ENCODE measurements at regions not wholly inside any gene's neighbourhood (a gene's known extent, or its start where the extent isn't known, plus 50 kb on each side); places are given as distances from the start of the nearest gene placed in this dataset.
A peak's percentile ranks its signal among the peaks of the same experiment; 100 is the strongest.

DNA sequence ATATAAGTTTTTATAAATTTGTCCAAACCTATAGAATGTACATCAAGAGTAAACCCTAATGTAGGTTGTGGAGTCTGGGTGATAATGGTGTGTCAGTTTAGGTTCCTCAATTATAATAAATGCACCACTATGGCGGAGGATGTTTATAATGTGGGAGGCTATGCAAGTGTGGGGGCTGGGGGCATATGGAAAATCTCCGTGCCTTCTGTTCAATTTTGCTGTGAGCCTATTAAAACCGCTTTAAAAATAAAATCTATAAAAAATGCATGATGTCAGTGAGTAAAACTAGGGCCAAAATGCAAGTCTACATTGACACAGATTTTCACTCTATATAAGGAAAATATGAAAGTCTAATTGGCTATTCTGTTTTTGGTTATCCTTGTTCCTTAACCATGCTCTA is 774.9 kb upstream of the ALCAM start:
- no peak overlapping the region for H3K27ac ChIP-seq
- TF ChIP-seq, protein P1, sequence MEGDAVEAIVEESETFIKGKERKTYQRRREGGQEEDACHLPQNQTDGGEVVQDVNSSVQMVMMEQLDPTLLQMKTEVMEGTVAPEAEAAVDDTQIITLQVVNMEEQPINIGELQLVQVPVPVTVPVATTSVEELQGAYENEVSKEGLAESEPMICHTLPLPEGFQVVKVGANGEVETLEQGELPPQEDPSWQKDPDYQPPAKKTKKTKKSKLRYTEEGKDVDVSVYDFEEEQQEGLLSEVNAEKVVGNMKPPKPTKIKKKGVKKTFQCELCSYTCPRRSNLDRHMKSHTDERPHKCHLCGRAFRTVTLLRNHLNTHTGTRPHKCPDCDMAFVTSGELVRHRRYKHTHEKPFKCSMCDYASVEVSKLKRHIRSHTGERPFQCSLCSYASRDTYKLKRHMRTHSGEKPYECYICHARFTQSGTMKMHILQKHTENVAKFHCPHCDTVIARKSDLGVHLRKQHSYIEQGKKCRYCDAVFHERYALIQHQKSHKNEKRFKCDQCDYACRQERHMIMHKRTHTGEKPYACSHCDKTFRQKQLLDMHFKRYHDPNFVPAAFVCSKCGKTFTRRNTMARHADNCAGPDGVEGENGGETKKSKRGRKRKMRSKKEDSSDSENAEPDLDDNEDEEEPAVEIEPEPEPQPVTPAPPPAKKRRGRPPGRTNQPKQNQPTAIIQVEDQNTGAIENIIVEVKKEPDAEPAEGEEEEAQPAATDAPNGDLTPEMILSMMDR (IDR thresholded peaks at IDR 0.05): no peak
- no peak for TF ChIP-seq ZFX (IDR thresholded peaks at IDR 0.05; ENCODE audit: borderline replicate concordance)

DNA sequence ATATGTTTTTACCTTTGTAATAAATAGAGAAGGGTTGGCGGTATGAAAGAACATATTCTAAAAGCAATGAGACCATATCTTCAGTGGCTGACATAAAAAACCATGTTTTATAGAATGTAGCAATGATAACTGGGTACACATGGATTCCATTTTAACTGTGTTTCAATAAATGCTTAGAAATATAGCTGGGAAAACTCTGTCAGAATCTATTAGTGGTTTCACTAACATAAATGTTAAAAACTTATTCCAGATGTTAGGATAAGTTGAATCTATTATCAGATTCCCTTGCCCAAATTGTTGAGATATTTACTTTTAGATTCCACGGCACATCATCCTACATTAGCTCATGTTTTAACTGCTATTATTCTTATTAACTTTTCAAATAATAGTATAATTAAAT is 772.2 kb upstream of the ALCAM start:
- TF ChIP-seq, protein P1 (IDR thresholded peaks at IDR 0.05): no peak
- no peak for TF ChIP-seq ZFX (IDR thresholded peaks at IDR 0.05; ENCODE audit: borderline replicate concordance)
- H3K27ac ChIP-seq: no peak overlapping the region

DNA sequence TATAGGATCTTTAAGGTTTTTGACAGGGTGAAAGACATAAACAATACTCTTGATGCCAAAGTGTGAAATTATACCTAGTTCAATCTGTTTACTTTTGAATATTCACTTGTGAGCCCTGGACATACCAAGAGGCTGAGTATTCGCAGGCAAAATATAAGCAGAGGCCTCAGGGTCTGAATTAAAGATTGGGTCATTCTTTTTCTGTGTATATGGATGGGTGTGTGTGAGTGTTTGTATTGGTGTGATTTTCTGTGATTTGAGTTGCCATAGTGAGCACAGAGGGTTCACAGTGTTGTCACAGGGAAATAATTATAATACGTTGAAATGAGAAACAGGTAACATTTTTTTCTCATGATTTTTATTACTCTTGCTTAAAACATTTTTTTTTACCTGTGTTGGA is 770.7 kb upstream of the ALCAM start:
- peak overlapping the region; percentile 5; the same call in 1 of the 2 replicates for H3K27ac ChIP-seq

DNA sequence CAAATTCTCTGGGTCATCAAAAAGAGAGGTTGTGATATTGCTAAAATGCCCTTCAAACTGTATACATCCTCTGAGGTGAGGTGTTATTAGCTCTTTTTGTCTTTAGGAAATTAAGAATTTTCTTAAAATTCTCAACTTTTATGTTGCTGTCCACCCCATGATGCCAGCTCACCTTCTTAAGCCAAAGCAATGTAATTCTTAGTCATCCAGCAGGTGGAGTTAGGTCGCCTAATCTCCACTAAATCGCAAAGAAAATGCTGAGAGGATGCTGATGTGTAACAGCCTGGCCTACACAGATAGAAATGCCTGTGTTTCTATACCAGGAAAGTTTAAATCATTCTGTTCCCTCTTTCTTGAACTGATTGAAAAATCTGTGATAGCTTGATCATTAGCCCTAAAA is 770.2 kb upstream of the ALCAM start:
- peak overlapping the region; percentile 5; the same call in 1 of the 2 replicates for H3K27ac ChIP-seq
- no peak for TF ChIP-seq ZFX (IDR thresholded peaks at IDR 0.05; ENCODE audit: borderline replicate concordance)
- TF ChIP-seq, protein P1 (IDR thresholded peaks at IDR 0.05): peak; percentile 77

More for the DNA sequence above, 770.7 kb upstream of the ALCAM start:
- TF ChIP-seq, protein P1 (IDR thresholded peaks at IDR 0.05): no peak
- TF ChIP-seq ZFX (IDR thresholded peaks at IDR 0.05; ENCODE audit: borderline replicate concordance): no peak

DNA sequence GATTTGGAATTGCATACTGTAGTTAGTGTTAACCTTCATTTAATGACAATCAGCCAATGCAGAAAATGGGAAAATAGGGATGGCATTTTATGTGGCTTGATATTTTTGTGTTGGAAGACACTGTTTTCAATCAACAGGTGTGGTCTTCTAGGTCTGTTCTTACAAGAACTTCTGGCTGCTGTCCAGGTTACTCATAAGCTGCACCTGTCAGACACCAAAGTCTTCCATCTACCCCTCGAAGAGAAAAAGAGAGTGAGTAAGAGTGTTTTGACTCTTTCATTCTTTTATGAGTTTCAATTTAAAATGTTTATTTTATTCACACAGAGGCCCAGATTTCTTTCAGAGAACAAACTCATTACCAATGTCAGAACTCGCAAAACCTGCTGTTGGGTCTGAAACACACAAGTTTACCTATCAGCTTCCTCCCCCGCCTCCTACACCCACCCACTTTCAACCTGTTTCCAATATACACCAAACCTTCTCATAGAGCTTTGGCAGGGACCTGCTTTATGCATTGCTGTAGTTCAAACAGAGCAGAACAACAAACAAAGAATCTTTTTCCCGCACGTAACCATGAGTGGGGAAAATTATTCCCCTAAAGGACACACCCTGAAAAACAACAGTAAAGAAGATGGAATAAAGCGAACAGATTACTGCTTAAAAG is 767.7 kb upstream of the ALCAM start:
- peak overlapping the region; percentile 89 for H3K27ac ChIP-seq
- TF ChIP-seq, protein P1 (IDR thresholded peaks at IDR 0.05): no peak
- TF ChIP-seq ZFX (IDR thresholded peaks at IDR 0.05; ENCODE audit: borderline replicate concordance): no peak

DNA sequence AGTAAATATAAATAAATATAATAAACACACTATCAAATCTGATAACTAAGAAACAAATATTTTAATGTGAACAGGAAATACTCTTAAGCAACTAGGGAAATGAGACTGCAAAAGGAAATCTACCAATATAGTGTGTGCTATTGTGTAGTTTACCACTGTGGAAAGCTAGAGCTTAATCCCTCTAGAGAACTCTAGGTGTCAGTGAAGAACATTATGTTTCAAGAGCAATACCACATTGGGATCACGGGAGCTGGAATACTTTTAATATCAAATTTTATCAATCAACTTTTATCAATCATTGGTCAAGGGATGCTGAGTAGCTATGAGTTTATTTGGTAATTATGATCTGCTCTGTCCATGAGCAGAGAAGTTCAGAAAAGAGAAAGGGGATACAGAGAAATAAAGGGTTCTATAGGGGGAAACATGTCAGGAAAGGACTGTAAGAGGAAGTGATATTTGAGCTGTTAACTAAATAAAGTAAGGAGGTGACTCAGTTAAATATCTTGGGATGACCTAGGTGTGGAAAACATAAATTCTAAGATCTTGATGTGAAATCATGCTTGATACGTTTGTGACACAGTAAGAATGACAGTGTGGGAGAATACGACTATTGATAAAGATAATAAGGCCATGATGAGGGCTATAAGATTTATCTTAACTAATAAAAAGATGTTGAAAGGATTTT is 762.2 kb upstream of the ALCAM start:
- TF ChIP-seq ZFX (IDR thresholded peaks at IDR 0.05; ENCODE audit: borderline replicate concordance): no peak
- TF ChIP-seq, protein P1 (IDR thresholded peaks at IDR 0.05): peak; percentile 39

DNA sequence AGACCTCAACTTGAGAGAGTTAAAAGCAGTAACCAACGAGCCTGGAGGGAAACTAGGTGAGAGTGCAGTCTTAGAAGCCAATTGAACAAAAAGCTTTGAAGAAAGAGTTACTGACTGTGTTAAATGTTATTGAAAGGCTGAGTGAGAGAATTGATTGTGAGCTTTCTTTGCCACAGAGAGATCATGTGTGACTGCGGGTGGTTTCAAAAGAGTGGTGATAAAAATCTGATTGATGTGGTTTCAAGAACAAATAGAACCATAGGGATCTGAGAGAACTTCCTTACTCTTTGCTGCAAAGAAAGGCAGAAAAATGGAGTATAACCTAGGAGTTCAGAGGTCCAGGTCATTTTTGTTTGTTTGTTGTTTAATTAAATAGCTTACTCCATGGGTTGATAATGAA is 759.9 kb upstream of the ALCAM start:
- H3K27ac ChIP-seq: no peak overlapping the region
- no peak for TF ChIP-seq ZFX (IDR thresholded peaks at IDR 0.05; ENCODE audit: borderline replicate concordance)
- TF ChIP-seq, protein P1 (IDR thresholded peaks at IDR 0.05): no peak

More for the DNA sequence above, 762.2 kb upstream of the ALCAM start:
- no peak overlapping the region for H3K27ac ChIP-seq

Measured in 22Rv1 (cell line).